ENCODE measurements at regions not wholly inside any gene's neighbourhood (a gene's known extent, or its start where the extent isn't known, plus 50 kb on each side); places are given as distances from the start of the nearest gene placed in this dataset.

GRCh38 chr16:75861311-75862097, 135.2 kb upstream of the CPHXL start:
- Histone ChIP-seq H3K9ac (replicated peaks; ENCODE audit: extremely low read depth, insufficient read depth, low read length) (no peak overlapping the region), H4K20me1 (replicated peaks; ENCODE audit: control insufficient read depth, extremely low read depth, insufficient read depth, low read length) (no peaks in the 10 kb centered on the region), H3K9me1 (replicated peaks; ENCODE audit: control insufficient read depth, extremely low read depth, insufficient read depth, low read length) (no peaks in the 10 kb centered on the region), H2AFZ (ENCODE audit: low read depth, low read length) (no peak overlapping the region), H3K4me1 (ENCODE audit: control insufficient read depth, extremely low read depth, insufficient read depth, low read length) (no peaks in the 10 kb centered on the region), H3K36me3 (ENCODE audit: control insufficient read depth in 2 of 2, extremely low read depth in 1 of 2, insufficient read depth in 2 of 2, low read length in 2 of 2) (no peaks in the 10 kb centered on the region), H3K27ac (ENCODE audit: insufficient read depth, low read depth, low read length) (no peak overlapping the region), H3K79me2 (ENCODE audit: control insufficient read depth, insufficient read depth, low read length) (no peaks in the 10 kb centered on the region), H3K4me3 (replicated peaks in 1 of 3; ENCODE audit: insufficient read depth in 1 of 3, low read depth in 1 of 3, low read length in 3 of 3) (no peak overlapping the region), H3K27me3 (ENCODE audit: control insufficient read depth in 2 of 2, insufficient read depth in 2 of 2, low read length in 2 of 2) (no peaks in the 10 kb centered on the region), H3K9me3 (replicated peaks; ENCODE audit: control insufficient read depth, insufficient read depth, low read length) (no peaks in the 10 kb centered on the region), H3K4me2 (ENCODE audit: insufficient read depth, low read length) (no peak overlapping the region)
- dilution Hi-C loops (cut with MboI; ENCODE audit: extremely low pct_ligation_motif_present, low sequenced_read_pairs) = no loop called here
- no peak for FAIRE-seq
- intact Hi-C loops (cut with micrococcal nuclease) = no loop called here
- POLR2A ChIA-PET = no interaction called here
- TF ChIP-seq FOS (IDR thresholded peaks at IDR 0.05; ENCODE audit: borderline replicate concordance, insufficient read depth, low read length) (no peak), POLR2AphosphoS5 (IDR thresholded peaks at IDR 0.05; ENCODE audit: insufficient read depth, low read depth, low read length) (no peak), GATA2 (IDR thresholded peaks at IDR 0.05; ENCODE audit: insufficient read depth, insufficient read length, low read depth, low read length) (no peak), CTCF (IDR thresholded peaks at IDR 0.05; ENCODE audit: extremely low read depth in 1 of 2, insufficient read depth in 1 of 2, low read depth in 1 of 2, low read length in 2 of 2) (no peak), MYC (IDR thresholded peaks at IDR 0.05; ENCODE audit: low read depth, low read length) (no peak), JUN (IDR thresholded peaks at IDR 0.05; ENCODE audit: borderline replicate concordance, insufficient read depth, insufficient read length, low read depth) (no peak), MAX (IDR thresholded peaks at IDR 0.05; ENCODE audit: insufficient read depth, insufficient read length) (no peak), EZH2 (IDR thresholded peaks at IDR 0.05; ENCODE audit: borderline replicate concordance, low read depth, low read length, severe bottlenecking) (no peak), POLR2A (IDR thresholded peaks at IDR 0.05; ENCODE audit: low read depth, low read length) (no peak)
- no TSS peak for BruUV-seq (replicated peaks)
- CTCF ChIA-PET = no interaction called here
- DNase-seq (ENCODE audit: low read depth, low spot score) = no peak

All from endothelial cell of umbilical vein (primary cell).